ENCODE measurements at regions not wholly inside any gene's neighbourhood (a gene's known extent, or its start where the extent isn't known, plus 50 kb on each side); places are given as distances from the start of the nearest gene placed in this dataset.

DNA sequence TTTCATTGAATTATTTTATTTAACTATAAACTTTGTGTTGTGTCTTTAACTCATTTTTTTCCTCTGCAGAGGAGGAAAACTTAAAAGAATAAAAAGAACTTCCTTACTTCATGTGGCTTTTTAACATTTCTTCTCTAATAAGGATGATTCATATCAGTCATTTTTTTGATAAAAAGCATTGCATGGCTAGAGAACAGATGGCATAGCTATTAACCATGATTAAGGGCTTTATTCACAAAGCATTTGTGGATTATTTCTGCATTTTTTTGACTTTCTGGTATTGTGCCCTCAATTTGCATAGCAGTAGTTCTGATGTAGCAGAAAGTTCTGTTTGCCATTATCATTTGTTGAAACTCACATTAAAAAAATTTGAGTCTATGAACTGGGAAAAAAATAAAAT lies 540.8 kb downstream of the SI start:
- no peak overlapping the region for H3K27ac ChIP-seq
- TF ChIP-seq, protein P1, sequence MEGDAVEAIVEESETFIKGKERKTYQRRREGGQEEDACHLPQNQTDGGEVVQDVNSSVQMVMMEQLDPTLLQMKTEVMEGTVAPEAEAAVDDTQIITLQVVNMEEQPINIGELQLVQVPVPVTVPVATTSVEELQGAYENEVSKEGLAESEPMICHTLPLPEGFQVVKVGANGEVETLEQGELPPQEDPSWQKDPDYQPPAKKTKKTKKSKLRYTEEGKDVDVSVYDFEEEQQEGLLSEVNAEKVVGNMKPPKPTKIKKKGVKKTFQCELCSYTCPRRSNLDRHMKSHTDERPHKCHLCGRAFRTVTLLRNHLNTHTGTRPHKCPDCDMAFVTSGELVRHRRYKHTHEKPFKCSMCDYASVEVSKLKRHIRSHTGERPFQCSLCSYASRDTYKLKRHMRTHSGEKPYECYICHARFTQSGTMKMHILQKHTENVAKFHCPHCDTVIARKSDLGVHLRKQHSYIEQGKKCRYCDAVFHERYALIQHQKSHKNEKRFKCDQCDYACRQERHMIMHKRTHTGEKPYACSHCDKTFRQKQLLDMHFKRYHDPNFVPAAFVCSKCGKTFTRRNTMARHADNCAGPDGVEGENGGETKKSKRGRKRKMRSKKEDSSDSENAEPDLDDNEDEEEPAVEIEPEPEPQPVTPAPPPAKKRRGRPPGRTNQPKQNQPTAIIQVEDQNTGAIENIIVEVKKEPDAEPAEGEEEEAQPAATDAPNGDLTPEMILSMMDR (IDR thresholded peaks at IDR 0.05) = no peak
- no peak for TF ChIP-seq ZFX (IDR thresholded peaks at IDR 0.05; ENCODE audit: borderline replicate concordance)

DNA sequence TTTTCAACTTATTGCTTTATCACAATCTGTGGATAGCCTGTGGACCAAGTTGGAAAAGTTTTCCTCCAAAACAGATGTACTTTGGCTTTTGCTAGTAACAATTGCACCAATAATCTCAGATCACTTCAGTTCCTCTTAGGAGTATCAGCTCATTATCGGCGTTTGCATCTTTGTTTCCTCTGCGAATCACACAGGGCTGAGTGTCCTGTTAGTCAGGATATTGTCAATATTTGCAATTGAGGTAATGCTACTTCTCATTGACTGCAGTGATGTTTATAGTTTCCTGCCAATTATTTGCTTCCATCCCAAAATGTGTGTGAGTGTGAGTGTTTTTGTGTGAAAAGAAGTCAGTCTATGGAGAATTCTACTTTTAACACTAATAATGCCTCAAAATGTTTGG lies 545.0 kb downstream of the SI start:
- H3K27ac ChIP-seq = no peak overlapping the region
- TF ChIP-seq ZFX (IDR thresholded peaks at IDR 0.05; ENCODE audit: borderline replicate concordance) = no peak

DNA sequence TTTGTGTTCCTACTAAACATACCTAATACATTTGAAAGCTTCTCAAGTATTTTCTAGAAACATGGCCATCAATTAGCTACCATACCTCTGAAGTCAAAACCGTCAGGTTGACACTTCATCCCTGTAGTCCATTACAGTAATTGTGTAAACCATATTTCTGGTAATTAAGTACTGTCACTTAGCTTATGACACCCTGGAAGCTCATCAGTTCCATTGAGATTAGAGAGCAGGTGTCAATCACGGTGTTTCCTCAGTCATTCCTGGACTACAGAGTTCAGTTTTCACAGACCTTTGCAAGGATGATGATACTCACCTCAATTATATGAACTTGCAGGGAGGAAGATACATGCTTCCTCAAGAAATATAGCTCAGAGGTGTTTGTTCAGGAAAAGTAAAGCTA lies 552.0 kb downstream of the SI start:
- H3K27ac ChIP-seq = no peak overlapping the region
- no peak for TF ChIP-seq ZFX (IDR thresholded peaks at IDR 0.05; ENCODE audit: borderline replicate concordance)
- TF ChIP-seq, protein P1 (IDR thresholded peaks at IDR 0.05) = no peak

DNA sequence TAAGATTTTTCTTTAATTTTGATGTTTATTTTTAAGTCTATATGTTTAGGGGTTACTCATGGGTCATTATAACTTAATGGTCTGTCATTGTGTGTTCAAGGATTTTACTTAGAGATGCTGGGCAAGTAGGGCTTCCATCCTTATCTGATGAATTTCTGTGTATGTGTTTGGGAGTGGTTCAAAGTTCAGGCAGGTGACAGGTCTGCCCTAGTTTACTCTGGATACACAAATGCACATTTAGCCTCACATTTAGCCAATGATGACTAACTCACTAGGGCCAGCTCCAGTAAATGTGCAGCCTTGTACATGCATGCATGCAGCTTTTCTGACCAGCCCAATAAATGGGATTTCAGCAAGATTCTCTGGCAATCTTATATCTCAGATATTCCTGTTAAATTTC lies 554.1 kb downstream of the SI start:
- H3K27ac ChIP-seq = no peak overlapping the region
- no peak for TF ChIP-seq ZFX (IDR thresholded peaks at IDR 0.05; ENCODE audit: borderline replicate concordance)
- TF ChIP-seq, protein P1 (IDR thresholded peaks at IDR 0.05) = no peak

DNA sequence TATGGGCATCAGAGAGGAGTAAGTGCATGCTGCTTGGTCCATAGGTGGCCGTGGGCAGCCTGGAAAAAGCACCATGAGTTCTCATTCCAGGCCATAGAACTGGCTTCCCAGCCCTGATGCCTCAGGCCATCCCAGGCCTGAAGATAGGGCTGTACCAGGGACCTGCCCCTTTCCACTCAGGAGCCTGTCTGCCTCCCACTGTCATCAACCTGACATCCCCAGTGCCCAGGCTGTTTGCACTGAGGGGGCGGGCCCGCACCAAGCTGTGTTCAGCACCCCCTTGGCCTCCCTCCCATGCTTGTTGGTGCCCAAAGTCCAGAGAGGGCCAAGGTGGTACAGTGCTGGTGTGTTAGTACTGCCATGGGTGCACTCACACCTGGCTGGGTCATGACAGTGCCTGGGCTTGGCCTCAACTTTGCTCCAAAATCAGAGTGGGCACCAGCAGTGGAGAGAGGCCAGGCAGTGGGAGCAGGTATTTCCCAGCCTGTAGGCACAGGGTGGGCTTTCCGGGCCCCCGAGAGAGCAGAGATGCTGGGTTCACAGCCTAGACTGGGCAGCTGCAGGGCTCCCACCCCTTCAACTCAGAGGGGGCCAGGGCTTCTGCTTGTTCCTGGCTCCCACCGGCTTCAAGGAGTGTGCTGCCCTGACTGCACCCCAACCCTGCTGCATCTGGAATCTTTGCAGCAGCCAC lies 556.1 kb downstream of the SI start:
- no peak overlapping the region for H3K27ac ChIP-seq
- TF ChIP-seq ZFX (IDR thresholded peaks at IDR 0.05; ENCODE audit: borderline replicate concordance) = no peak
- TF ChIP-seq, protein P1 (IDR thresholded peaks at IDR 0.05) = no peak

DNA sequence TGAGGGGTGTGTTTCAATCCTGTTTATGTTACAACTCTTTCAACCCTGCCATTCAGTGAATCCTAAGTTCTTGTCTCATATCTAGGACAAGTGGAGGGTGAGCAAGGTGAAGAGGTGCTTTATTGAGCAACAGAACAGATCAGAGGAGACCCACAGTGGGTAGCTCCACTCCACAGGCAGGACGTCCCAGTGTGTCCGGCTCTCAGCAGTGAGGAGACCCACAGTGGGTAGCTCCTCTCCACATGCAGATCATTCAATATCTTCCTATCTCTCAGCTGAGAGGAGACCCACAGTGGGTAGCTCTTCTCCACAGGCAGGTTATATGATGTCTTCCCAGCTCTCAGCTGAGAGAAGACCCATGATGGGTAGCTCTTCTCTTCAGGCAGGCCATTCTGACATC lies 556.7 kb downstream of the SI start:
- H3K27ac ChIP-seq = no peak overlapping the region
- TF ChIP-seq, protein P1 (IDR thresholded peaks at IDR 0.05) = no peak
- no peak for TF ChIP-seq ZFX (IDR thresholded peaks at IDR 0.05; ENCODE audit: borderline replicate concordance)

DNA sequence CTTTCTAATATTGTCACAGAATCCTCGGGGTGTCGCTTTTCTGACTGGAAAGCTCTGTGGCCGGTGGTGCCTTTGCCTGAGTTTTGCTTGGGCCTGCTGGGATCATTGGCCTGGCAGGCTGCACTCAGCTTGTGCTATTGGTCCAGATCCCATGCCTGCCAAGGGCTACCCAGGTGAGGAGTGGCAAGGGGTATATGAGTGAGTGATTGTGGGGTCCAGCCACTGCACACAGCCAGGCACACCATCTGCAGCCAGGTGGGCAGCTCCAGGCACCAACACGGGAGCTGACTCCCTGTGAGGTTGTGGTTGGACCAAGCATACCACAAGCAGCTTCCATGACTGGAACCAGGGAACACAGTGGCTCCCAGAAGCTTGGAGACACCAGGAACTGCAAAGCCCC lies 557.2 kb downstream of the SI start:
- H3K27ac ChIP-seq = no peak overlapping the region
- TF ChIP-seq ZFX (IDR thresholded peaks at IDR 0.05; ENCODE audit: borderline replicate concordance) = no peak
- TF ChIP-seq, protein P1 (IDR thresholded peaks at IDR 0.05) = no peak

DNA sequence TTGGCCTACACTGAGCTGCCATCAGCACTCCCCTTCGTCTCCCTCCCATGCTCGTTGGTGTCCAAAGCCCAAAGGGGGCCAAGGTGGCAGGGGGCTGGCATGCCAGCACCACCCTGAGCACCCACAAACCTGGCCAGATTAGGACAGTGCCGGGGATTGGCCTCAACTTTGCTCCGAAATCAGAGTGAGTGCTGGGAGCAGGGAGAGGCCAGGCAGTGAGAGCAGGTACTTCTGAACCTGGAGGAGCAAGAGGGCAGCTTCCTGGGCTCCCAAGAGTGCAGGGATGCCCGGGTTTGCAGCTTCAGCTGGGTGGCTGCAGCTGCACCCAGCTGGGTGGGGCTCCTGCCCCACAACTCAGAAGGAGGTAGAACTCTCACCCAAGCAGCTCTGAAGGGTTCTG lies 563.0 kb downstream of the SI start:
- no peak overlapping the region for H3K27ac ChIP-seq
- TF ChIP-seq ZFX (IDR thresholded peaks at IDR 0.05; ENCODE audit: borderline replicate concordance) = no peak
- TF ChIP-seq, protein P1 (IDR thresholded peaks at IDR 0.05) = no peak
